Heart right ventricle (tissue), 16 donors: ENCODE measurements at regions not wholly inside any gene's neighbourhood (a gene's known extent, or its start where the extent isn't known, plus 50 kb on each side); places are given as distances from the start of the nearest gene placed in this dataset.

Source experiments
- ATAC-seq, 8 donors: fragments of 200-7000 bp; cut with Tn5 transposase; one replicate each; pipeline ENCODE4 v1.9.1; 2020; ENCODE audit warnings: mild to moderate bottlenecking in 8 of 8, moderate library complexity in 8 of 8, moderate number of reproducible peaks in 1 of 8
- DNase-seq, 2 donors: peaks; one replicate each; pipeline ENCODE4 v3.0.0-alpha.2; 2020
- H3K27ac ChIP-seq, 10 donors: fragments of 200-600 bp; sonication (generic) in 2 of 10; one replicate each; pipeline versions ENCODE4 v1.5.0 to v1.8.0; 2020 to 2022; ENCODE audit warnings: mild to moderate bottlenecking in 3 of 10
- H3K27me3 ChIP-seq, 7 donors: fragments of 200-600 bp; one replicate each; pipeline ENCODE4 v1.8.0; 2021 to 2022; ENCODE audit warnings: mild to moderate bottlenecking in 2 of 7
- H3K36me3 ChIP-seq, 9 donors: fragments of 200-600 bp; sonication (generic) in 1 of 9; one replicate each; pipeline versions ENCODE4 v1.5.0 to v1.8.0; 2020 to 2022; ENCODE audit warnings: mild to moderate bottlenecking in 2 of 9
- H3K4me1 ChIP-seq, 9 donors: fragments of 200-600 bp; sonication (generic) in 1 of 9; one replicate each; pipeline versions ENCODE4 v1.5.0 to v1.8.0; 2020 to 2022; ENCODE audit warnings: mild to moderate bottlenecking in 4 of 9
- H3K4me3 ChIP-seq, 10 donors: fragments of 200-600 bp; sonication (generic) in 2 of 10; one replicate each; pipeline versions ENCODE4 v1.5.0 to v1.8.0; 2020 to 2022; ENCODE audit warnings: mild to moderate bottlenecking in 7 of 10, moderate library complexity in 2 of 10
- H3K9me3 ChIP-seq, 11 donors: fragments of 200-600 bp in 10 of 11; sonication (generic) in 2 of 11; one replicate each; pipeline versions ENCODE4 v1.5.0 to v1.8.0; 2013 to 2022; ENCODE audit warnings: mild to moderate bottlenecking in 2 of 11, control low read depth in 1 of 11, moderate library complexity in 1 of 11
- WGBS, 2 donors: extraction: QIAGEN DNeasy Blood & Tissue Kit; methylation state at CpG; one replicate each; pipeline ENCODE4 v1.1.7; 2013; ENCODE audit warnings: inconsistent platforms in 1 of 2; 5-methylcytosine and 5-hydroxymethylcytosine counted together
- intact Hi-C, 10 donors: fragments of 100-400 bp; cut with DNase I; formaldehyde crosslinking; loops; one replicate each; pipeline versions ENCODE4 v1.11.1 to v1.14.2; 2022
- TF ChIP-seq, protein P1 (sequence below), 9 donors: fragments of 200-600 bp; sonication (generic) in 2 of 9; IDR thresholded peaks; one replicate each; pipeline versions ENCODE4 v1.5.0 to v1.8.0; 2021 to 2022; ENCODE audit warnings: antibody characterized with exemption in 9 of 9, mild to moderate bottlenecking in 5 of 9, moderate library complexity in 1 of 9
- donor health status: Arrhythmogenic right ventricular cardiomyopathy.
- donor health status: ischemic (EF 13 %, LVEDD 7.1; RV severe dilation, severe dysfunction).
- donor health status: healthy with polysubstance abuse.
- donor health status: DM: no; HTN: yes; CAD: no.
- donor health status: DM: no; HTN: no; CAD: no.
- donor health status: ischemic (EF 25% LVEDD 6.9; RV normal size, moderate dysfunction).
- donor health status: ischemic (EF 25% LVEDD 5.7; RV mildly dilated, moderate dysfunction).
- donor health status: healthy.
- donor health status: DM: yes; HTN: yes; CAD: no.
- donor health status: Ischemic cardiomyopathy.
- donor health status: ischemic (EF 35%, LVEDD 5.7; RV mildly dilated, moderate dysfunction).
- donor health status: nonischemic (EF 11% LVEDD 7.7; RV severe dilation, severe dysfunction).
- donor health status: DM: yes; HTN: yes; CAD: no.
- donor health status: PGD.
- donor health status: ischemic (EF 29% LVEDD 5.4; RV normal size, mild dysfunction).
- donor health status: nonischemic (EF 23%, LVEDD 6.1; RV moderate dilation, normal function).

DNA sequence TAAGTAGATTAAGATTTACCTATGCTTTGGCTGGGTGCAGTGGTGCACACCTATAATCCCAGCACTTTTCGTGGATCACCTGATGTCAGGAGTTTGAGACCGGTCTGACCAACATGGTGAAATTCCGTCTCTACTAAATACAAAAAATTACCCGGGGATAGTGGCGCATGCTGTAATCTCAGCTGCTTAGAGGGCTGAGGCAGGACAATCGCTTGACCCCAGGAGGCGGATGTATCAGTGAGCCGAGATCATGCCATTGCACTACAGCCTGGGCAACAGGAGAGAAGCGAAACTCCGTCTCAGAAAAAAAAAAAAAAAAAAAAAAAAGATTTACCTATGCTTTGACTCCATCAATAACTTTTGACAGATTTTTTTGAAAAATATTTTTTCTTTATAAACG is 267.1 kb upstream of the SEMA6A start:
- TF ChIP-seq, protein P1, sequence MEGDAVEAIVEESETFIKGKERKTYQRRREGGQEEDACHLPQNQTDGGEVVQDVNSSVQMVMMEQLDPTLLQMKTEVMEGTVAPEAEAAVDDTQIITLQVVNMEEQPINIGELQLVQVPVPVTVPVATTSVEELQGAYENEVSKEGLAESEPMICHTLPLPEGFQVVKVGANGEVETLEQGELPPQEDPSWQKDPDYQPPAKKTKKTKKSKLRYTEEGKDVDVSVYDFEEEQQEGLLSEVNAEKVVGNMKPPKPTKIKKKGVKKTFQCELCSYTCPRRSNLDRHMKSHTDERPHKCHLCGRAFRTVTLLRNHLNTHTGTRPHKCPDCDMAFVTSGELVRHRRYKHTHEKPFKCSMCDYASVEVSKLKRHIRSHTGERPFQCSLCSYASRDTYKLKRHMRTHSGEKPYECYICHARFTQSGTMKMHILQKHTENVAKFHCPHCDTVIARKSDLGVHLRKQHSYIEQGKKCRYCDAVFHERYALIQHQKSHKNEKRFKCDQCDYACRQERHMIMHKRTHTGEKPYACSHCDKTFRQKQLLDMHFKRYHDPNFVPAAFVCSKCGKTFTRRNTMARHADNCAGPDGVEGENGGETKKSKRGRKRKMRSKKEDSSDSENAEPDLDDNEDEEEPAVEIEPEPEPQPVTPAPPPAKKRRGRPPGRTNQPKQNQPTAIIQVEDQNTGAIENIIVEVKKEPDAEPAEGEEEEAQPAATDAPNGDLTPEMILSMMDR (IDR thresholded peaks at IDR 0.05), result no peak
- intact Hi-C loops, result no loop called here
- 96 to 98% methylated on average over 11 of the region's 11 CpGs for WGBS, 2 donors

DNA sequence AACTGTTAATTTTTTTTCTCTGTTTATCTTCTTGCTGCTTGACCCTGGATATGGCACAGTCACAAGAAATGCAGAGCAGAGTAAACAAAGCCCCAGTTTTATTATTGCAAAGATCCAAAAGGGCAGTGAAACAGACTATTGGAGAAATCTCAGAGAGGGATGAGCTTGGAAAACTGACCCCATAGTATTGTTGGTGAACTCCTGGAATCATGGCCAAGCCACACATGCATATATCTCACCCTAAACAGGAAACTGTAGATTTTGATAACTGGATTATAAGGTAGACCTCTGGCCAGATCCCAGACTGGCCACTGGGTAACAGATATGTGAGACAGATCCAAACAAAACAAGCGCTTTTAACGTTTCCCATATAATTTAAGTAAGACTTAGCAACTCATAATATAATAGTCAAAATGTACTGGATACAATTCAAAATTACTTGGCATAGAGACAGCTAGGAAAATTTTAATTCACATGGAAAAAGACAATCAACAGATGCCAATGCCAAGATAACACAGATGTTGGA is 263.5 kb upstream of the SEMA6A start:
- Histone ChIP-seq H3K27me3 (no peaks in the 10 kb centered on the region), H3K27ac (peak overlapping the region in 1 of 10 donors; percentile 31), H3K36me3 (no peaks in the 10 kb centered on the region), H3K4me1 (peaks cover 0 to 11% (median 0%) of the 10 kb centered on the region in 9 donors), H3K9me3 (peaks cover 0 to 8% (median 0%) of the 10 kb centered on the region in 11 donors), H3K4me3 (no peak overlapping the region)
- 48 to 53% methylated on average over 2 of the region's 2 CpGs for WGBS, 2 donors
- peak in 4 of 8 donors; percentile 11 to 54 (median 48) for ATAC-seq
- intact Hi-C loops, result no loop called here
- TF ChIP-seq, protein P1 (IDR thresholded peaks at IDR 0.05), result no peak
- no peak for DNase-seq

More for the DNA sequence above, 267.1 kb upstream of the SEMA6A start:
- DNase-seq (no peak), ATAC-seq (no peak)
- H3K27me3 ChIP-seq, result no peaks in the 10 kb centered on the region
- no peak overlapping the region for H3K4me3 ChIP-seq
- no peak overlapping the region for H3K27ac ChIP-seq
- no peaks in the 10 kb centered on the region for H3K36me3 ChIP-seq
- H3K4me1 ChIP-seq, result peaks cover 0 to 11% (median 0%) of the 10 kb centered on the region in 9 donors
- H3K9me3 ChIP-seq, result peaks cover 0 to 8% (median 0%) of the 10 kb centered on the region in 11 donors

DNA sequence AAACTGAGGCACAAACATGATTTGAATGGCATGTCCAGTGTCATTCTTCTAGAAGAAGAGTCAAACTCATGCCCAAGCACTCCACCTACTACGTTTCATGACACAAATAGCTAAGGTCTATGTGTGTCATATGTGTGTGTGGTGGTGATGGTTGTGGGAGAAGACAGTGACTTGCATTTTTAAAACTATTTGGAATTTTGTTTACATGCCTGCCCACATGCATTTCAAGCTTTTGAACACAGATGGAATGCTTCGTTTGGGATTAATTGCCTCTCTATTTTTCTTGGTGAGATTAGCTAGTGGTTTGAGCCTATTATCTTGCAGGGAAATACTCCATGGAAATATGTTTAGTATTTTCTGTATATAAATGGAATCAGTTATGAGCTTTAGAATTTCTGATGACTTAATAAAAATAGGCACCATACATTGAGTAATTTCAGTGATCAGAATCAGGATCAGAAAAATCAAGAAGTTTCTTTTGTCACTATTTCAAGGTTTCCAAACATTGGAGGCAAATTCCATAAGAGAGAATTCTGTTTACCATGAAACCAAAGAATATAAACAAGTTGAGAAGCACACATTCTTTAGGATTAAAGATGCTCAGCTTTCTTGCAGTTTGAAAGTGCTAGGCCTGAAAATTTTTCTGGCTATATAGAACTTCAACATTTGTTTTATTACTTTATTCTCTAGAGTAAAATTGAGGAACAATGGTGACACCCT is 260.3 kb upstream of the SEMA6A start:
- H3K9me3 ChIP-seq, result peaks cover 0 to 8% (median 0%) of the 10 kb centered on the region in 11 donors
- WGBS, 2 donors, result 73 to 82% methylated on average over 2 of the region's 2 CpGs
- peaks cover 0 to 11% (median 0%) of the 10 kb centered on the region in 9 donors for H3K4me1 ChIP-seq
- no peak overlapping the region for H3K27ac ChIP-seq
- TF ChIP-seq, protein P1 (IDR thresholded peaks at IDR 0.05), result no peak
- no peak overlapping the region for H3K4me3 ChIP-seq
- intact Hi-C loops, result no loop called here
- DNase-seq (no peak), ATAC-seq (no peak)
- no peaks in the 10 kb centered on the region for H3K27me3 ChIP-seq
- no peaks in the 10 kb centered on the region for H3K36me3 ChIP-seq

DNA sequence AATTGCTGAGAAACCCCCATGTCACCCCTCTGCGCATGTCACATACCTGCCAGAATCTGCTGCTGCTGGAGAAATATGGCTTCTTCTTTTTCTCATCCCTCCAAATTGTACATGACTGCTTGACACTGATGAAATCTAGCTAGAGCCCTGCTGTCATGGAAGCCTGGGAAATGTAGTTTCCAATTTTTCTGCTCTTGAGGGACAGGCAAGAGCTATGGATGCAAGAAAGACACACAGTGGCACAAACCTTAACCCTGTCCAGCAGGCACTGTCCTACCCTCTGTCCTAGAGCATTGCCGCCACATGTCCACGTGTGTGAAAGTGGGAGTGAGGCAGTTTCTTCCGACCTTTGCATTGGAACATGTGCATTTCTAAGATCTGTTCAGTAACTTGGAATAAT is 255.5 kb upstream of the SEMA6A start:
- no peaks in the 10 kb centered on the region for H3K4me1 ChIP-seq
- H3K4me3 ChIP-seq, result no peak overlapping the region
- TF ChIP-seq, protein P1 (IDR thresholded peaks at IDR 0.05), result no peak
- intact Hi-C loops, result no loop called here
- DNase-seq (no peak), ATAC-seq (no peak)
- H3K27me3 ChIP-seq, result no peaks in the 10 kb centered on the region
- H3K36me3 ChIP-seq, result no peaks in the 10 kb centered on the region
- H3K9me3 ChIP-seq, result no peaks in the 10 kb centered on the region
- H3K27ac ChIP-seq, result no peak overlapping the region
- WGBS, 2 donors, result 94 to 97% methylated on average over 4 of the region's 4 CpGs
